ENCODE measurements at regions not wholly inside any gene's neighbourhood (a gene's known extent, or its start where the extent isn't known, plus 50 kb on each side); places are given as distances from the start of the nearest gene placed in this dataset.

- no peak for DNase-seq (ENCODE audit: low read depth in 2 of 2)
Observed at GRCh38 chr12:97177481-97177880, 270.4 kb downstream of the NEDD1 start.

- no peak for DNase-seq (ENCODE audit: low read depth in 2 of 2)
Observed at GRCh38 chr12:97181571-97182265, 274.7 kb downstream of the NEDD1 start.

GRCh38 chr12:97182769-97183168 is 275.7 kb downstream of the NEDD1 start:
- DNase-seq (ENCODE audit: low read depth in 2 of 2), result no peak

- DNase-seq (ENCODE audit: low read depth in 2 of 2), result no peak
Observed at GRCh38 chr12:97184127-97184773, 277.2 kb downstream of the NEDD1 start.

GRCh38 chr12:97185567-97185966 is 277.0 kb upstream of the RMST start:
- DNase-seq (ENCODE audit: low read depth in 2 of 2), result no peak

- no peak for DNase-seq (ENCODE audit: low read depth in 2 of 2)
Observed at GRCh38 chr12:97194546-97194945, 268.1 kb upstream of the RMST start.

GRCh38 chr12:97200181-97200580 is 262.4 kb upstream of the RMST start:
- no peak for DNase-seq (ENCODE audit: low read depth in 2 of 2)

GRCh38 chr12:97203408-97203807 is 259.2 kb upstream of the RMST start:
- no peak for DNase-seq (ENCODE audit: low read depth in 2 of 2)

- no peak for DNase-seq (ENCODE audit: low read depth in 2 of 2)
Observed at GRCh38 chr12:97209997-97210396, 252.6 kb upstream of the RMST start.

- no peak for DNase-seq (ENCODE audit: low read depth in 2 of 2)
Observed at GRCh38 chr12:97211416-97211930, 251.1 kb upstream of the RMST start.

GRCh38 chr12:97216848-97217247 is 245.8 kb upstream of the RMST start:
- DNase-seq (ENCODE audit: low read depth in 2 of 2), result no peak

GRCh38 chr12:97222391-97222790 is 240.2 kb upstream of the RMST start:
- DNase-seq (ENCODE audit: low read depth in 2 of 2), result no peak

- no peak for DNase-seq (ENCODE audit: low read depth in 2 of 2)
Observed at GRCh38 chr12:97223419-97223818, 239.2 kb upstream of the RMST start.

- DNase-seq (ENCODE audit: low read depth in 2 of 2), result peak; percentile 40 to 62
Observed at GRCh38 chr12:97229004-97229403, 233.6 kb upstream of the RMST start.

- no peak for DNase-seq (ENCODE audit: low read depth in 2 of 2)
Observed at GRCh38 chr12:97235102-97235501, 227.5 kb upstream of the RMST start.

- peak in 1 of 2 donors; percentile 18 for DNase-seq (ENCODE audit: low read depth in 2 of 2)
Observed at GRCh38 chr12:97246368-97246767, 216.2 kb upstream of the RMST start.

GRCh38 chr12:97250483-97250882 is 212.1 kb upstream of the RMST start:
- DNase-seq (ENCODE audit: low read depth in 2 of 2), result no peak

GRCh38 chr12:97257726-97258125 is 204.9 kb upstream of the RMST start:
- DNase-seq (ENCODE audit: low read depth in 2 of 2), result no peak

- DNase-seq (ENCODE audit: low read depth in 2 of 2), result no peak
Observed at GRCh38 chr12:97259098-97259497, 203.5 kb upstream of the RMST start.

- DNase-seq (ENCODE audit: low read depth in 2 of 2), result no peak
Observed at GRCh38 chr12:97260786-97261185, 201.8 kb upstream of the RMST start.

- no peak for DNase-seq (ENCODE audit: low read depth in 2 of 2)
Observed at GRCh38 chr12:97267166-97267565, 195.4 kb upstream of the RMST start.

- no peak for DNase-seq (ENCODE audit: low read depth in 2 of 2)
Observed at GRCh38 chr12:97267594-97268202, 194.9 kb upstream of the RMST start.

- no peak for DNase-seq (ENCODE audit: low read depth in 2 of 2)
Observed at GRCh38 chr12:97272471-97272870, 190.1 kb upstream of the RMST start.
